Caco-2 (cell line): ENCODE measurements at regions not wholly inside any gene's neighbourhood (a gene's known extent, or its start where the extent isn't known, plus 50 kb on each side); places are given as distances from the start of the nearest gene placed in this dataset.

ENCODE experiments used
- BruUV-seq: library from RNA; stranded (reverse); fragments of 400-500 nt; replicated peaks from 2 replicates; lab custom pipeline; 2021; lab: Mats Ljungman, UMichigan
- CTCF ChIA-PET: fragments of 300-600 bp; sonication (Branson Sonifier 250); formaldehyde crosslinking; loops from one replicate; lab custom pipeline; 2022; ENCODE audit warnings: antibody characterized with exemption; lab: Charles Lee
- POLR2A ChIA-PET: fragments of 300-600 bp; sonication (Branson Sonifier 250); formaldehyde crosslinking; loops from one replicate; lab custom pipeline; 2022; ENCODE audit warnings: antibody characterized with exemption; lab: Charles Lee
- DNase-seq, 2 experiments: peaks; one replicate each; pipeline versions ENCODE4 v3.0.0 to v3.0.0-alpha.2; 2020 to 2022
- H3K27me3 ChIP-seq: replicated peaks from 2 replicates; pipeline ENCODE4 v1.6.0; 2011; ENCODE audit warnings: low read length; ENCODE audit not compliant: control insufficient read depth, insufficient read depth
- H3K36me3 ChIP-seq: 2 replicates; pipeline ENCODE4 v1.5.1; 2011; ENCODE audit warnings: low read length; ENCODE audit not compliant: control insufficient read depth, insufficient read depth
- H3K4me1 ChIP-seq: fragments of 250-450 bp; sonication (Bioruptor Pico); 2 replicates; pipeline ENCODE4 v1.5.1; 2020; ENCODE audit warnings: mild to moderate bottlenecking
- H3K4me3 ChIP-seq: 2 replicates; pipeline ENCODE4 v1.5.1; 2011; ENCODE audit warnings: low read depth, mild to moderate bottlenecking, control low read depth, low read length
- H3K9me3 ChIP-seq: fragments of 250-450 bp; sonication (Bioruptor Pico); 2 replicates; pipeline ENCODE4 v1.5.1; 2020; ENCODE audit warnings: mild to moderate bottlenecking, moderate library complexity
- H3K27ac Mint-ChIP-seq: one replicate; pipeline ENCODE4 v1.8.0; 2022; ENCODE audit warnings: mixed read lengths; ENCODE audit not compliant: unreplicated experiment
- H3K27me3 Mint-ChIP-seq: one replicate; pipeline ENCODE4 v1.8.0; 2022; ENCODE audit warnings: mixed read lengths; ENCODE audit not compliant: insufficient read depth, unreplicated experiment
- H3K36me3 Mint-ChIP-seq: one replicate; pipeline ENCODE4 v1.8.0; 2022; ENCODE audit warnings: mild to moderate bottlenecking, mixed read lengths; ENCODE audit not compliant: insufficient read depth, unreplicated experiment
- H3K4me1 Mint-ChIP-seq: one replicate; pipeline ENCODE4 v1.8.0; 2022; ENCODE audit warnings: low read depth, mixed read lengths; ENCODE audit not compliant: unreplicated experiment
- H3K4me3 Mint-ChIP-seq: one replicate; pipeline ENCODE4 v1.8.0; 2022; ENCODE audit warnings: mild to moderate bottlenecking, moderate library complexity, mixed read lengths; ENCODE audit not compliant: unreplicated experiment
- H3K9me3 Mint-ChIP-seq: one replicate; pipeline ENCODE4 v1.8.0; 2022; ENCODE audit warnings: mixed read lengths; ENCODE audit not compliant: unreplicated experiment
- CTCF ChIP-seq, 2 experiments: fragments of 200-600 bp in 1 of 2; IDR thresholded peaks; 1 replicate in 1 of 2; 2 replicates in 1 of 2; pipeline versions ENCODE4 v1.5.1 to v1.8.0; 2011 to 2022; ENCODE audit warnings: antibody characterized with exemption in 1 of 2, control low read depth in 1 of 2, inconsistent platforms in 1 of 2, low read depth in 1 of 2, low read length in 1 of 2, mild to moderate bottlenecking in 1 of 2, moderate library complexity in 1 of 2; ENCODE audit not compliant: insufficient read depth in 1 of 2, severe bottlenecking in 1 of 2, unreplicated experiment in 1 of 2
- intact Hi-C: fragments of 100-400 bp; cut with micrococcal nuclease; formaldehyde crosslinking; loops from one replicate; pipeline ENCODE4 v1.10.0; 2022; ENCODE audit not compliant: unreplicated experiment

DNA sequence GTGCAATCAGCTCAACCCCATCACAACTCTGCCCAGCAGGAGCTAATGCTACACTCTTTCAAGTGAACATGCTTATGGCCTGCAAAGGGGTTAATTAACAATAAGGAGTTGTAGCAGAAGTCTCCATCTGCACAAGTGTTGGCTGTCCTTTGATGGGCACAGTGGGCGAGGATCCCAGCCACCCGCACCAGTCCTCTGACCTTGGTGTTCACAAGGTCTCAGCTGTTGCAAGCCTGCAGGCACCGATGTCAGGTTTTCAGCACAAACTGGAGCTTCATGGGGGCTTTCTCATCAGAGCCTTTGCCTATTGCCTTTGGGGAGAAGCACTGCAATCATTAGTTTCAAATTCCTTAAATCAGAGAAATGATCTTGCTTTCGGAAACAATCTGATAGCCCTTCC lies 60.9 kb upstream of the TMEM178A start:
- no peak for TF ChIP-seq CTCF (IDR thresholded peaks at IDR 0.05; ENCODE audit: insufficient read depth in 1 of 2, low read depth in 1 of 2, low read length in 1 of 2, severe bottlenecking in 1 of 2, unreplicated experiment in 1 of 2)
- no TSS peak for BruUV-seq
- H3K4me3 Mint-ChIP-seq = no peak overlapping the region
- POLR2A ChIA-PET = no interaction called here
- H3K9me3 Mint-ChIP-seq = no peaks in the 10 kb centered on the region
- Histone ChIP-seq H3K9me3 (no peaks in the 10 kb centered on the region), H3K36me3 (no peaks in the 10 kb centered on the region), H3K27me3 (no peaks in the 10 kb centered on the region), H3K4me3 (no peak overlapping the region), H3K4me1 (no peaks in the 10 kb centered on the region; the same call in 1 of the 2 replicates)
- H3K27me3 Mint-ChIP-seq = peaks cover 11% of the 10 kb centered on the region
- no peak for DNase-seq
- no peaks in the 10 kb centered on the region for H3K36me3 Mint-ChIP-seq
- CTCF ChIA-PET = no interaction called here
- intact Hi-C loops = no loop called here
- H3K4me1 Mint-ChIP-seq = no peaks in the 10 kb centered on the region
- no peak overlapping the region for H3K27ac Mint-ChIP-seq

- TF ChIP-seq CTCF (IDR thresholded peaks at IDR 0.05; ENCODE audit: insufficient read depth in 1 of 2, low read depth in 1 of 2, low read length in 1 of 2, severe bottlenecking in 1 of 2, unreplicated experiment in 1 of 2) = no peak
- POLR2A ChIA-PET = no interaction called here
- H3K36me3 Mint-ChIP-seq = no peaks in the 10 kb centered on the region
- no peak overlapping the region for H3K27ac Mint-ChIP-seq
- Histone ChIP-seq H3K4me1 (no peaks in the 10 kb centered on the region; the same call in 1 of the 2 replicates), H3K4me3 (no peak overlapping the region), H3K9me3 (no peaks in the 10 kb centered on the region), H3K36me3 (no peaks in the 10 kb centered on the region), H3K27me3 (no peaks in the 10 kb centered on the region)
- intact Hi-C loops = no loop called here
- peaks cover 11% of the 10 kb centered on the region for H3K27me3 Mint-ChIP-seq
- no peak overlapping the region for H3K4me3 Mint-ChIP-seq
- no peak for DNase-seq
- no peaks in the 10 kb centered on the region for H3K4me1 Mint-ChIP-seq
- CTCF ChIA-PET = no interaction called here
- no TSS peak for BruUV-seq
- no peaks in the 10 kb centered on the region for H3K9me3 Mint-ChIP-seq
Observed at GRCh38 chr2:39606585-39606984, 59.1 kb upstream of the TMEM178A start.

- Mint-ChIP-seq H3K27ac (no peak overlapping the region), H3K27me3 (peaks cover 11% of the 10 kb centered on the region), H3K4me3 (no peak overlapping the region), H3K4me1 (no peaks in the 10 kb centered on the region), H3K9me3 (no peaks in the 10 kb centered on the region), H3K36me3 (no peaks in the 10 kb centered on the region)
- Histone ChIP-seq H3K9me3 (no peaks in the 10 kb centered on the region), H3K4me3 (no peak overlapping the region), H3K27me3 (no peaks in the 10 kb centered on the region), H3K4me1 (no peaks in the 10 kb centered on the region; the same call in 1 of the 2 replicates), H3K36me3 (no peaks in the 10 kb centered on the region)
- ChIA-PET POLR2A (no interaction called here), CTCF (interaction anchor here (0.6 kb wide), 1 partner anchor 16 kb away, joined by 3 read pairs; no protein-coding TSS in a partner anchor)
- intact Hi-C loops = no loop called here
- DNase-seq = no peak
- BruUV-seq = no TSS peak
- no peak for TF ChIP-seq CTCF (IDR thresholded peaks at IDR 0.05; ENCODE audit: insufficient read depth in 1 of 2, low read depth in 1 of 2, low read length in 1 of 2, severe bottlenecking in 1 of 2, unreplicated experiment in 1 of 2)
Observed at GRCh38 chr2:39607538-39608262, 58.0 kb upstream of the TMEM178A start.
